A549 (cell line): ENCODE measurements at regions not wholly inside any gene's neighbourhood (a gene's known extent, or its start where the extent isn't known, plus 50 kb on each side); places are given as distances from the start of the nearest gene placed in this dataset.

Source experiments
- JUN ChIP-seq, 2 experiments: fragments of >200 bp; sonication (Bioruptor Twin); formaldehyde crosslinking; IDR thresholded peaks; 2 replicates in 1 of 2; 3 replicates in 1 of 2; pipeline ENCODE4 v1.6.1; 2016 to 2017
- KDM5A ChIP-seq: fragments of 200-600 bp; sonication (generic); IDR thresholded peaks from 2 replicates; pipeline ENCODE4 v1.6.1; 2016; ENCODE audit warnings: antibody characterized with exemption, mild to moderate bottlenecking

GRCh38 chr4:181312066-181312465 is 931.1 kb upstream of the TENM3 start:
- TF ChIP-seq KDM5A, result no peak
- no peak for TF ChIP-seq JUN (IDR thresholded peaks at IDR 0.05)
